ENCODE measurements at regions not wholly inside any gene's neighbourhood (a gene's known extent, or its start where the extent isn't known, plus 50 kb on each side); places are given as distances from the start of the nearest gene placed in this dataset.

DNA sequence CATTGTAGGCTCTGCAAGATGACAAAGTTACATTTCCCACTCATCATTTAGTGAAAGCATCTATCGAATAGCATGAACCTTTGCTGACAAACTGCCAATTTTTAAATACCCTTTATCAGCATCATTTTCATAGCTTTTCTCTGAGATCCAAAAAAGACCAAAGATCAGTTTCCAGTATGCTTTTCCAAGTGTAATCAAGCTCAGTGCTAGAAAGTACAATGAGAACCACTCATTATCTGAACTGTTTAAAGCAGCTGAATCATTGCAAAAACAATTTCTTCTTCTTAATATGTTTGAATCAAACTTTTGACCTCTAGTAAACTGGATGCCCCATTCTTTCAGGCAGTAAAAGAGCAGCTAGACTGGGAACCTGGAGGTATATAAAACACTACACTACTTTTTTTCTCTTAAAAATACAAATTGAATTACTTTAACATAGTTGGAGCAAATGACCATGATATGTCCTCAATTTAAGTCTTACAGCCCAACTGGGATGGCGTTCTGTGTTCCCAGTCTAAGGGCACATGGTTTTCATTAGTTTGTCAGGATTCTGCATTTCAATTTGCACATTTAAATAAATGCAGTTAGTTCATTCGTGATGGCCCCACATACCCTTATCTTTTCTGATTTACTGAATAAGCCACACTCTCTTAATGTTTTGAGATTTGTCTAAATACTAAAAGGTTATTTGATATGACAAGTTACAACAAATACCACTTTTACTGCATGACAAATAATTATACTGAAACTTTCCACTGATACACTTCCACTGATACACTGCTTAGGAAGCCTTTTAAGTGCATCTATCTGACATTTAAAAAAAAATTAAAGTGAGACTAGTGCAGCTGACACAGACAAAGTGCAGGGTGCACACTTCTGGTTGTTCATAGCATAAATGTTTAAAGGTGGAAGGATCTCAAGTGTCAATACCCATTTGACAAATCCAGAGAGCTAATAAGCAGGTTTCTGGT lies 146.0 kb upstream of the FRMD4B start:
- no peak for DNase-seq

DNA sequence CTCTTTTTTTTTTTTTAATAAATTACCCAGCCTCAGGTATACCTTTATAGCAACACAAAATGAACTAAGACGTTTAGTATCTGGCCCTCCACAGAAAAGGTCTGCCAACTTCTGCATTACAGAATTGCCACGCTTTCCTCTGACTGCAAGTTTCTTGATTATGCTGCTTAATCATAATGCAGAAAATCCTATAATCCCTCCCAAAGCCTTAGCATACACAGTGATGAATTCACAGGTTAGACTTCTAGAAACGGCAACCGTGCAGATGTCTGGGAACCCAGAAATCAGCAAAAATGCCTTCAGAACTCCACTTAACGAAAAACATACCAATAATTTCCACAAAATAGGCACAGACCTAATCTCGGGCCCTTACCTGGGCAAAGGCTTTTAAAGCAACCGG lies 144.7 kb upstream of the FRMD4B start:
- no peak for DNase-seq

DNA sequence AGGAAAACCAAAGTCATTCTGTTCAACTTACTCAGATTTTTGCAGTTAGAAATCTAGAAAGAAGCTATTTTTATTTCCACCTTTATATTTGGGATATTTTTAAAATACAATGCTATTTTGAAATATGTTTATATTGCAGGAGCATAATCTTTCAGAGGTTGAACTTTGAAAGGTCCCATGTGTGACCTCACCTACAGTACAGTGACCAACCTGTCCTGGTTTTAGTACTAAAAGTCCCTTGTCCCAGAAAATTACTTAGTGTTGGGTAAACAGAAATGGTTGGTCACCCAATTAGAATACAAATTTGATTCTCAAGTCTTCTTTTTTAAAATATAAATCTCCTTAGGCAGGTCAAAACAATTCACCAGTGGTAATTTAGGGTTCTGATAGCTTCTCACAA lies 141.6 kb upstream of the FRMD4B start:
- DNase-seq, result no peak

DNA sequence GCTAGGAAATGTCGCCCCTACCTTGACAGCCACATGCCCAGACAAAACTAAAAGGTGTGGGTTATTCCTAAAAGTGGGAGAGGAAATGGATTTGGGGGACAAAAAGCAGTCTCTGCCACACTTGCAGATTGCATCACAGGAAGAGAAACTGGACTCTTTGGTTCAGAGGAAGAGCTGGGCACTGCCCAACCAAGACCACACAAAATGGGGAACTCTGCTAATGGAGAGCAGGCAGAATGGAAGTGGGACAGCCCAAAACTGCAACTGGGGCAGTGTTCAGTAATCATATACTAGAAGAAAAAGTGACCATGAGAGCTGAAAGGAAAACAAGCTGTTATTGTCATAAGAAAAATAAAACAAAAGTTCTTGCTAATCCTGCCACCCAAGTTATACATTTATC lies 138.9 kb upstream of the FRMD4B start:
- DNase-seq, result no peak

DNA sequence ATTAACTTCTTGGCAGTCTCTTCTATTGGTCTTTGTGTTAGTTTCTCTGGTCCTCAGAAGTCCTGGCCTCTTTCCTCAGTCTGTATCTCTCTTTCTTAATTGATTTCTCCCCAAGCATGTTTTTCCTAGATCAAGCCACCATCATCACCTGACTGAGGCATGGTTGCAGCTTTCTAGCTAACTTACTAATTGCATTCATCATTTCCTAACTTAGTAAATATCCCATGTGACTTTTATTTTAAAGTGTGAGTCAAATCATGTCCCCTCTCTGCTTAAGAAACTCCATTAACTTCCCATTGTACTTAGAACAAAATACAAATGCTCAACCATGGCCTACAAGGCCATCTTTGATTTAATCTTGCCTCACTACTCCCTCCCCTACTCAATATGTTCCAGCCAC lies 135.4 kb upstream of the FRMD4B start:
- DNase-seq, result no peak

DNA sequence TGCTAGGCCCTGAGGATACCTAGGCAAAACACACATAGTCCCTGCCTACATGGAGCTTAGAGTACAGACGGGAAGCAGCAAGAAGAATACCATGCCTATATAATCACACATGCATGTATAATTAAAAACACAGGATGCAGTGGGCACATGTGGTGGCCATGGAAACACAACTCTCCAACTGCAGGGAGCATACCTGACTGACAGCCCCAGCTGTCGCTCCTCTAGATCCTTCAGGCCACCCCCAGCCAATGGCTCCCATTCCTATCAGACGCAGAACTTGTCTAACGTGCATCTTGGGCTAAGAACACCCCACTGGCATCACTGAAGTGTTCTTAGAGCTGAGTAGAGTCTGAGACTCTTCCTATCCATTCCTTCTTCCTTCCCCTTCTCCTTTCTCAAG lies 125.5 kb upstream of the FRMD4B start:
- no peak for DNase-seq

DNA sequence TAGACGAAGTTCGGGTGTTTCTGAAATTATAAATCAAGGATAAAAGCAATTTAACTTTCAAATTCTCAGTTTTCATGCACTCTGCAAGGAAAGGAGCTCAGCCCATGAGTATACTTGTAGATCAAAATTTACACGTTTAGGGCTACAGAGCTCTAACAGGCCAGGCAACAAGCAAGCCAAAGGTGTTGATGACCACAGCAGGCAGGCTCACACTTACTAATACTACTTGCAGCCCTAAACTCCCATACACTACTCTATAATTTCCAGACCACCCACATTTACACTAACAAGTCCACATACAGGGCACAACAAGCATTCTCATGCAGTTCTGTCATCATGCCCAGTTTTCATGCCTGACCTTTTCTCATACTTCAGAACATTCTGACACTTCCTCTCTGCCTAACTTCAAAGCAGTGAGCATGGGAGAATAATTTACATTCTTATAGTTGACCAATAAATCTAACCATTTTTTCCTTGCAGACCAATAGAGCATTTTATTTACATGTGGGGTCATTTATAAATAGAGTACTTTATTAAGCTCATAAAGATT lies 124.7 kb upstream of the FRMD4B start:
- no peak for DNase-seq

DNA sequence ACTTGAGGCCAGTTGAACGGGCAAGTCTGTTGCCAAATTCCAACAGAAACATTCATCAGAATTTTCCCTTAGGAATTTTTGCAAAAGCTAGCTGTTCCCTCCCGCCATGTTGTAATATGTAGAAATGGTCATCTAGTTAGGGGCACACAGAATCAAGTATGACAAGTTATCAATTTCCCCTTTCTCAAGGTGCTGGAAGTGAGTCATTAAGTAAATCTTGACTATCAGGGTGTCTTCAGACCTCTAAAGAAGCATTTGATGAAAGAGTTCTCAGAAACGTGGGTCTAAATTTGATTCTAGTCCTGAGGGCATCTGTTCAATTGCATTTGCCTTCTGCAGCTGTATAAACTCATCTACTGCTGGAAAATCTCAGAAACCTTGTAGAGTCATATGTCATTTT lies 123.4 kb upstream of the FRMD4B start:
- no peak for DNase-seq

DNA sequence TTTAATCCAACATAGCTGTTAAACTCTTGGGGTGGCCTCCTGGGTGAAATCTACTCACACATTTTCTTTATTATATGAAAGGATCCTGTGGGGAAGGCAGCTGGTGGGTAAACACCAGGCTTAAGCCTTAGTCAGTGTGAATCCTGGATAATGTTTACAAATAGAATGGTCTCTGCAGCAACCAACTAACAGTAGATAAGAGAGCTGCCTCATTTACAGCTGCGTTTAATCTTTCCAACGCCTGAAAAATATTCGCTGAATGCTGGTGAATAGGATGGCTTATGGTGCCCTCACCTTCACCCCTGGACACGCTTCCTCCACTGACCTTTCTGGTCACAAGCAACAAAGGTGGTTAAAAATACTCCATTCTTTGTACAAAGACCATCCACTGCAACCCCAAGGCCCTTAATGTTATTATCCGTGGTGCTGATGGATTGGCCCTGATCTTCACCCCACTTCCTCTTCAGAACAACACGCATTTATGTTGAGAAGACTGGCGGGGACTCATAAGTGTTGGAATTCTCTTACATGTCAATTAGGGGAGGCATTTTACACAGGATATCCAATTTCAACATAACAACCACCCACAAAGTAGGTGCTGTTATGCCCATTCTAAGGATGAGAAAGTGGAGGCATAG lies 120.0 kb upstream of the FRMD4B start:
- DNase-seq, result no peak

DNA sequence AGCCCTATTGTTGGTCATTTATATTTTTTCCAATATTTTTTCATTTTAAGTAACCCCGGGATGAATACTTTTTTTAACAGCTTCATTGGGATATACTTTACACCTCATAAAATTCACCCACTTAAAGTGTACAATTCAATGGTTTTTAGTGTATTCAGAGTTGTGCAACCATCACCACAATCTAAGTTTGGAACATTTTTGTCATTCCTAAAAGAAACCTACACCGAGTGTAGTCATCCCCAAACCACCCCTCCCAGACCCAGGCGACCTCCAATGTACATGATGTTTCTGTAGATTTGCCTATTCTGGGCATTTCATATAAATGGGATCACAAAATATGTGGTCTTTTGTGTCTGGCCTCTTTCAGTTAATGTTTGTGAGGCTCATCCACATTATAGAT lies 118.3 kb upstream of the FRMD4B start:
- DNase-seq, result no peak

DNA sequence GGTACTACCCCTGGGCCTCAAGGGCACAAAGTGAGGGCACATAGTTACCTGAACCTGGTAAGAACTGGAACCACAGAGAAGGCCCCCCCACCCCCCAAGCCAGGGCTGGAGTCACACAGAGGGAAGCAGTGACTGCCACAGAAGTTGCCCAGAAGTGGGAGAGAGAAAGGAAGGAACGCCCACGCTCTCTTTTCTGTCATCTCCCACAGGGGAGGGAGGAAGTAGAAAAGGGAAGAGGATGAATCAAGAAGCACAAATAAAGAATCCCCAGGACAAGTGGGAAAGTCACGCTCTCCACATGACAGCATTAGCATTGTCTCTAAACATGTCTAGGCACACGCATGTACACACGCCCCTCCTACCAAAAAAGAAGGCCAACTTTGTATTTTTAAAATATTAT lies 114.7 kb upstream of the FRMD4B start:
- DNase-seq, result no peak

DNA sequence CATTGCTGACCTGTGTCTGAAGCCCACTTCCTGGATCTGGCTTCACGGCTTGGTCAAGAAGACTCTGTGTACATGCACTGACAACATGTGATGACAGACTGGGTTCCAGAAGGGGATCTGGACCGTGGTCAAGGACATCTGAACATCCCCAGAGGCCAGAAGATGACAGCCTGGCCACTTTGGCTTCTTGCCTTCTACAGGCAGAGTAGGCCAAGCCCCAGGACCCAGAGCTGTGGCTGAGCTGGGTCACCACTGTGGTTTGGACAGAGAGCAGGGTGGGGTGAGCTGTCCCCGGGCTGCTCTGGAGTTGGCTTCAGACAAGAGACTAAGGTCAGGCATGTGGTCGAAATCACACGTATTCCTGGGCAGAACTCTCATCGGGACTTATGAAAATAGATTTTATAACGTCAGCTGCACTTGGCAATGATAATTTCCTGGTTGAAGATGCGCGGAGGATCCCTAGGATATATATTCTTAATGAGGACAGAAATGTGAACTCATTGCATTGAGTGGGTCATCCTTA lies 114.1 kb upstream of the FRMD4B start:
- DNase-seq, result no peak

DNA sequence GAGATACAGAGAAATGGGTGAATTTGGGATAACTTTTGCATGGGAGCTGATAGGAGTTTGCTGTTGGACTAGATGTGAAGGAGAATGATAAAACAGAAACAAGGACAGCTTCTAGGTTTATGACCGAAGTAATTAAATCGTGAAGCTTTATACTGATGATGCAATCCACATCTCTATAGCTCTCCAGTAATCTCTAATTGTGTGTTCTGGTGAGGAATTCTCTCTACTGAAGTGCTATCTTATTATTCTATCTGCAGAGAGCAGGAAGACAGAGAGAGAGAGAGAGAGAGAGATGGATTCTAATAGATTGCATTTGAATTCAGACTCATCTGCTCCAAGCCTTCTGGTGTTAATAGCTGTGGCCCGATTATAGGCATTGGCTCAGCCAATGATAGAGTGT lies 113.5 kb upstream of the FRMD4B start:
- DNase-seq, result no peak

DNA sequence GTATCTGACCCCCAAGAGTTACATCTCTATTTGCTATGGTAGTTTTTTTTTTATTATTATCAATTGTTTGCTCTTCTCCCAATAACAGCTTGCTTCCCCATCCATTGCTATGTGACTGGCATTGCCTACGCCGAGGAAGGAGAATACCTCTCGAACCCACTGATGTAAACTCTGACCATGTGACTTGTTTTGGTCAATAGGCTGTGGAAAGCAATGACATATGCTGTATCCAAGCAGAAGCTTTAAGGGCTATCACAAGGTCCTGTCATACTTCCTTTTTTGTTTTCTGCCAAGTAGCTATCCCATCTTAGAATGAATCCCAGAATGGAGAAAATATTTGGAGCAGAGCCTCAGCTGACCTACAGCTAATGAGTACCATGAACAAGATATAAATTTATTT lies 111.0 kb upstream of the FRMD4B start:
- no peak for DNase-seq

DNA sequence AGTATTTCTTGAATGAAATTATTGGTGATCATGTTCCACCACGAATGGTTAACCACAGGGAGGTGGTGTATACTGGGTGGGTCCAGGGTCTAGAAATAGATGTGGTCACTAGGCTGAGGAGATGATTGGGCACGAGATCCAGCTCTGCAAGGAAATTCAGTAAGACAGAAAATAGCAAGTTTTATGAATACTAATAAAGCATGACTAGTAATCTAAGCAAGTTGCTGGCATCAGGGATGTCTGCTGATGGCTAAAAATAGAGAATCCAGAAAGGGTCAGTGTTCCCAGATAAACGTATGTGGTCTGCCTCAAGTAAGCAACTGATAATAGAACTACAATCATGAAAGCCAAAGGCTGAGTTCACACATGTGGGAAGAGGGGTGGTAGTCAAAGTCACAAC lies 108.3 kb upstream of the FRMD4B start:
- DNase-seq, result no peak

DNA sequence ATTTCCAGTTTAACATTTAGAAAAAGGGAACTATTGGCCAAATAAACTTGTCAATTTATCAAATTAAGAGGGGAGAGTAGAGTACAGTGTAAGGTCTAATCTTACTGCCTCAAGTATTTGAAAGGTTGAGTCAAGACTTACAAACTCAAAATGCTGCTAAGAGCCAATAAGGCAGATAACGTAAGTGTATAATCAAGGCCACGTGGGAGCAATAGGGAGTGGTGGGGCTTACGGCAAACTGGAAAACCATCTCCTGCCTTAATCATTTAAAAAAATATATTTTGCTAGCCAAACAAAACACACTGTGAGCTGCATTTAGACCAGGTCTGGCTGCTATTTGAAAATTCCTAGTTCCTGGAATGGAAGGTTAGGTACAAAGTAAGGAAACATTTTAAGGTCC lies 107.3 kb upstream of the FRMD4B start:
- DNase-seq, result no peak

DNA sequence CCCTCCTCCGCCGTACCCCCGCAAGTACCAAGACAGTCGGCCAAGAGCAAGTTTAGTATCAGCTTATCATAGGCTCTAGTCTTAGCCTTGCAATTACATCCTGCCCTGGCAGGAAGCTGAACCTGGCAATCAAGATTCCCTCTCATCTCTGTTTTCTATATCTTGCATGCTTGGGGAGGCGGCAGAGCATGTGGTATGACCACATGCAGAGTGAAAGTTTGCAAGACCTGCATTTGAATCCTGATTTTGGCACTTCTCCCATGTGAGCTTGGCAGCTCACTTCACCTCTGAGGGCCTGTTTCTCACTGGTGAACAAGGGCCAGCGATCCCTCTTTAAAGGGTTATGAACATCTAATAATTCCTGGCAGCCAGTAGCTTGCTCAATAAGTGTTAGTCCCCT lies 106.1 kb upstream of the FRMD4B start:
- no peak for DNase-seq

DNA sequence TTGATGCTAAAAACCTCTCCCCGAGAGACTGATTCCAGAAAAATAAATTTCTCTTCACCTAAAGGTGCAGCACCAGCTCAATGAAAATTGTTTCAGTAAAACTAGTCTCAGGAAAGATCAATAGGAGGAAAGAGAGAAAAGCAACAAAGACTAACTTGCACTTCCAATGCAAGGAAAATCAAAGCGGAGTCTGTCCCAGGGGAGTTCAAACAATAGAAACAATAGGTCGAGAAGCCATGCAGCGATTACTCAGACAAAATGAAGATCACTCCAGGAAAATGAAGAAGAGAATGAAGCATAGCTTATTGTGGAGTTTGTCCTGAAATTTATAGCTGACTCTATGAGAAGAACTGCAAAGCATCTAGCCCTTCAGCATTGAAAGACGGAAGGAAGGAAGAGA lies 105.1 kb upstream of the FRMD4B start:
- no peak for DNase-seq

DNA sequence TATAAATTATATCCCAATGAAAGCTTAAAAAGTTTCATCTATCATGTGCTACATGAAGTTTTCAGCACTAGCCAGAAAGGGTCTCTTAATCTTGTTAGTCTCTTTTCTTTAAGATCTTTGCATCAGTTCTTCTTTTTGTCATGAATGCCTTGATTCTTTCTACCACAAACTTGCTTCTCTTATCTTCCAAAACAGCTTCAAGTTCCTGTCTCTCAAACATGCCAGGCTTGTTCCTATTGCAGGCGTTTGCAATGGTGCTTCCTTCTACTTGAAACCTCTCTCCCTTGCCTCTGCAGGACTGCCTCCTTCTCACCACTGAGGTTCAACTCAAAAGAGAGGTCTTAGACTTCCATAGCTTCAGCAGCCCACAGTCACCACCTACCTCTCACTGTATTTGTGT lies 104.3 kb upstream of the FRMD4B start:
- no peak for DNase-seq

DNA sequence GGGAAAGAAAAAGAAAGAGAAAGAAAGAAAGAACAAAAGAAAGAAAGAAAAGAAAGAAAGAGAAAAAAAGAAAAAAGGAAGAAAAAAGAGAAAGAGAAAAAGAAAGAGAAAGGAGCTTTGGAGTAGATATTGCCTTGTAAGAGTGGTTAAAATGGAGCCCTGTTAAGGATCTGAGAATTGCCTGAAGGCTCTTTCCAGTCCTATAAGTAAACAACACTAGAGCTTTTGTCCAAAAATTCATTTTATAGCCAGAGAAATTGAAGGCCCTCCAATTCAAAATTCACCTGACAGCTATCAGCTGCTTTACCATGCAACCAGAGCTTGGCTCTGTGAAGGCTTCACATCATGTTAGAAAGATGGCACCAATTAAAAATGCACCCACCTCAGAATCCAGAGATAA lies 102.1 kb upstream of the FRMD4B start:
- DNase-seq, result no peak

DNA sequence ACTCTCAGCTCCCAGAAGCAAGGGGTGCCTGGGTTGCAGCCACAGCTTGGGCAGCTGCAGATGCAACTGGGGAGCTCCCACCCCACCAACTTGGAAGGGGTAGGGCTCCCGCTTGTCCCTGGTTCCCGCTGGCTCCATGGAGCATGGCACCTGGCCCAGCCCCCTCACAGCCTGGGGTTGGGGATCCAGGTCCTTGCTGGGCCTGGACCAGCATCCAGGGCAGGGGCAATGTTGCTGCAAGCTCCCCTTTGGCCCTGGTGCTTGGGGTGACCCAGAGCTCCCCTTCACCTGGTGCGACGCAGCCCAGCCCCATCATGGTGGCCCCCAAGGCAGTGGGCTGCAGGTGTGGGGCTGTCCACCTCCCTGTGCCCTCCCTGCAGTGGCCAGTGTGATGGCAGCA lies 99.6 kb upstream of the FRMD4B start:
- no peak for DNase-seq

DNA sequence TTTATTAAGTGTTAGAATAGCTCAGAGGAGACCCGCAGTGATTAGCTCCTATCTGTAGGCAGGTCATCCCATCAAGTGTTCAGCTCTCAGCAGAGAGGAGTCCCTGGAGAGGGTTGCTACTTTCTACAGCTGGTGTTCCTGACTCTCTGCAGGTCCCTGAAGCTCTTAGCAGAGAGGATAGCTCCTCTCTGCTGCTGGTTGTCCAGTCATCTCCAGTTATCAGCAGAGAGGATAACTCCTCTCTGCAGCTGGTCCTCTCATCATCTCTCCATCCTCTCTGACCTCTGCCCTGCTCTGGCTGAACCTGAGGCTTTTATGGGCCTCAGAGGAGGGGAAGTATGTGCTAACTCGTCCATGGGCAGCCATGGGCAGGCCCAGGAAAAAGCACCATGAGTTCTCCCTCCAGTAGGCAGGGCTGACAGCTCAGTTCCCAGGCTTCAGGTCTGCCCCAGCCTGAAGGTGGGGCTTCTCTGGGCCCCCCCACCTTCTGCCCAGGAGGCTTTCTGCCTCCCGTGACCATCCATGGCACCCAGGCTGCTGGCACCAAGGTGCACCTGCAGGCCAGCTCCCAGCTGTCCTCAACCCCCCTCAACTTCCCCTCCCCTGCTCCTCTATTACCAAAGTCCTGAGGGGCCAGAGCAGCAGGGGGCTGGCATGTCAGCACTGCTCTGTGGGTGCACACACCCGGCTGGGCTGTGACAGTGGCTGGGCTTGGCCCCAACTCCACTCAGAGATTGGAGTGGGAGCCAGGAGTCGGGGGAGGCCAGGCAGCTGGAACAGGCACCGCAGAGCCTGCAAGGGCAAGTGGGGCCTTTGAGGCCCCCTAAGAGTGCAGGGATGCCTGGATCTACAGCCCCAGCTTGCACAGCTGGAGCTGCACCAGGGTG lies 98.9 kb upstream of the FRMD4B start:
- DNase-seq, result no peak

DNA sequence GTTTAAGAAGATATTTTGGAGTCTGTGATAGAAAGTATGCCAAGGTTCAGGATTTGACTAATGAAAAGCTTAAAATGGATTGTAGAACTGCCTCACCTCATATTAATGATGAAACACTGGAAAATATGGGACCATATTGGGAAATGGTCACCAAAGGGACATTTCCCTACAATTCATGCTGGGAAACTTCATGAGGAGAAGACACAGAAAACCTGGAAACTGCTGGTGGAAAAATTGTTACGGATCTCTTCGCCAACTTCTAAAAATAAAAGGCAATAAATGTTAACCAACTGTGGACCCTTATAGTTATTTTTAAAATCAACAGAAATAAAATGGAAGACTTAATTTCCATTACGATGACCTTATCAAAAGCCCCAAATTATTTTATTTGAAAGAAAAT lies 97.6 kb upstream of the FRMD4B start:
- no peak for DNase-seq

Measured in stimulated activated CD4-positive, alpha-beta T cell treated with anti-CD3 and anti-CD28 coated beads, Interleukin-2, amount 100 ng/mL, for 48 hours (primary cell).